Endothelial cell of umbilical vein (primary cell): ENCODE measurements at regions not wholly inside any gene's neighbourhood (a gene's known extent, or its start where the extent isn't known, plus 50 kb on each side); places are given as distances from the start of the nearest gene placed in this dataset.

Experiments
- BruUV-seq: library from RNA; stranded (reverse); fragments of 400-500 nt; replicated peaks from 2 replicates; lab custom pipeline; 2021; lab: Mats Ljungman, UMichigan
- CTCF ChIA-PET: fragments of 300-600, 350-600 bp; sonication (Branson Sonifier 250); formaldehyde crosslinking; loops from one replicate; lab custom pipeline; 2021; ENCODE audit warnings: antibody characterized with exemption, inconsistent platforms; lab: Charles Lee
- POLR2A ChIA-PET: fragments of 300-600, 350-600 bp; sonication (Branson Sonifier 250); formaldehyde crosslinking; loops from one replicate; lab custom pipeline; 2021; ENCODE audit warnings: antibody characterized with exemption, inconsistent platforms; lab: Charles Lee
- DNase-seq: peaks from one replicate; pipeline ENCODE4 v3.0.0-alpha.2; 2011; ENCODE audit warnings: low read depth, low spot score
- FAIRE-seq: peaks from 2 replicates; lab custom pipeline; 2011; peaks lifted over from hg19 to GRCh38; lab: Jason Lieb, UNC
- H2AFZ ChIP-seq: 2 replicates; pipeline ENCODE4 v1.6.0; 2012; ENCODE audit warnings: low read depth, low read length, control low read depth, inconsistent platforms
- H3K27ac ChIP-seq: 2 replicates; pipeline ENCODE4 v1.5.1; 2011; ENCODE audit warnings: low read depth, mild to moderate bottlenecking, control low read depth, low read length, moderate library complexity; ENCODE audit not compliant: insufficient read depth
- H3K27me3 ChIP-seq, 2 experiments: 2 replicates each; pipeline versions ENCODE4 v1.6.0 to v1.6.1; 2011; ENCODE audit warnings: low read length in 2 of 2, mixed read lengths in 1 of 2; ENCODE audit not compliant: control insufficient read depth in 2 of 2, insufficient read depth in 2 of 2
- H3K36me3 ChIP-seq, 2 experiments: 2 replicates in 1 of 2; 3 replicates in 1 of 2; pipeline ENCODE4 v1.5.1; 2011; ENCODE audit warnings: low read length in 2 of 2, mild to moderate bottlenecking in 1 of 2, moderate library complexity in 1 of 2; ENCODE audit not compliant: control insufficient read depth in 2 of 2, insufficient read depth in 2 of 2; ENCODE audit errors: extremely low read depth in 1 of 2
- H3K4me1 ChIP-seq: 3 replicates; pipeline ENCODE4 v1.5.1; 2011; ENCODE audit warnings: mild to moderate bottlenecking, low read length; ENCODE audit not compliant: control insufficient read depth, insufficient read depth; ENCODE audit errors: extremely low read depth
- H3K4me2 ChIP-seq: 2 replicates; pipeline ENCODE4 v1.6.1; 2011; ENCODE audit warnings: low read length, control low read depth, mixed read lengths; ENCODE audit not compliant: insufficient read depth
- H3K4me3 ChIP-seq, 3 experiments: fragments of 200-600 bp in 1 of 3; sonication (generic), shearing (Covaris generic) in 1 of 3; replicated peaks in 1 of 3; 2 replicates each; pipeline ENCODE4 v1.5.1; 2011 to 2016; ENCODE audit warnings: control low read depth in 3 of 3, low read length in 3 of 3, mild to moderate bottlenecking in 2 of 3, inconsistent platforms in 1 of 3, low read depth in 1 of 3, moderate library complexity in 1 of 3; ENCODE audit not compliant: insufficient read depth in 1 of 3
- H3K79me2 ChIP-seq: 2 replicates; pipeline ENCODE4 v1.6.0; 2012; ENCODE audit warnings: low read length, inconsistent platforms; ENCODE audit not compliant: control insufficient read depth, insufficient read depth
- H3K9ac ChIP-seq: replicated peaks from 2 replicates; pipeline ENCODE3; 2011; ENCODE audit warnings: low read length, control low read depth; ENCODE audit not compliant: insufficient read depth; ENCODE audit errors: extremely low read depth
- H3K9me1 ChIP-seq: replicated peaks from 3 replicates; pipeline ENCODE4 v1.6.0; 2011; ENCODE audit warnings: mild to moderate bottlenecking, low read length; ENCODE audit not compliant: control insufficient read depth, insufficient read depth; ENCODE audit errors: extremely low read depth
- H3K9me3 ChIP-seq: replicated peaks from 2 replicates; pipeline ENCODE4 v1.5.1; 2012; ENCODE audit warnings: low read length, inconsistent platforms; ENCODE audit not compliant: control insufficient read depth, insufficient read depth
- H4K20me1 ChIP-seq: replicated peaks from 2 replicates; pipeline ENCODE3; 2011; ENCODE audit warnings: mild to moderate bottlenecking, low read length; ENCODE audit not compliant: control insufficient read depth, insufficient read depth; ENCODE audit errors: extremely low read depth
- EZH2 ChIP-seq: IDR thresholded peaks from 2 replicates; pipeline ENCODE4 v1.6.1; 2012; ENCODE audit warnings: borderline replicate concordance, low read depth, mild to moderate bottlenecking, moderate library complexity, low read length, inconsistent platforms; ENCODE audit not compliant: severe bottlenecking
- FOS ChIP-seq: IDR thresholded peaks from 2 replicates; pipeline ENCODE4 v1.6.1; 2011; ENCODE audit warnings: mild to moderate bottlenecking, low read length, moderate library complexity, borderline replicate concordance; ENCODE audit not compliant: insufficient read depth
- GATA2 ChIP-seq: IDR thresholded peaks from 2 replicates; pipeline ENCODE4 v1.7.0; 2011; ENCODE audit warnings: low read depth, mild to moderate bottlenecking, moderate library complexity, mixed read lengths, low read length; ENCODE audit not compliant: insufficient read length, insufficient read depth
- JUN ChIP-seq: IDR thresholded peaks from 2 replicates; pipeline ENCODE4 v1.6.1; 2011; ENCODE audit warnings: borderline replicate concordance, low read depth; ENCODE audit not compliant: insufficient read length, insufficient read depth
- MYC ChIP-seq: IDR thresholded peaks from one replicate; pipeline ENCODE4 v1.6.1; 2011; ENCODE audit warnings: mild to moderate bottlenecking, low read depth, low read length
- POLR2A ChIP-seq: IDR thresholded peaks from 2 replicates; pipeline ENCODE4 v1.6.1; 2012; ENCODE audit warnings: low read depth, mild to moderate bottlenecking, control low read depth, low read length
- POLR2AphosphoS5 ChIP-seq: IDR thresholded peaks from 2 replicates; pipeline ENCODE4 v1.6.1; 2012; ENCODE audit warnings: low read depth, mild to moderate bottlenecking, control low read depth, low read length, moderate library complexity; ENCODE audit not compliant: insufficient read depth
- dilution Hi-C: fragments of 300-500 bp; cut with MboI; formaldehyde crosslinking; loops from one replicate; pipeline ENCODE4 v1.15.0; 2019; ENCODE audit warnings: low sequenced_read_pairs; ENCODE audit not compliant: extremely low pct_ligation_motif_present
- intact Hi-C: fragments of 100-400 bp; cut with micrococcal nuclease; formaldehyde crosslinking; loops from one replicate; pipeline ENCODE4 v1.10.0; 2022
- TF ChIP-seq, protein P1 (sequence below), 2 donors: IDR thresholded peaks; 1 replicate in 1 of 2; 2 replicates in 1 of 2; pipeline ENCODE4 v1.5.1; 2011; ENCODE audit warnings: low read length in 2 of 2, mild to moderate bottlenecking in 2 of 2, moderate library complexity in 2 of 2, control low read depth in 1 of 2, inconsistent platforms in 1 of 2, low read depth in 1 of 2; ENCODE audit not compliant: insufficient read depth in 1 of 2; ENCODE audit errors: extremely low read depth in 1 of 2
- TF ChIP-seq, protein P2 (sequence below): IDR thresholded peaks from 2 replicates; pipeline ENCODE4 v1.6.1; 2011; ENCODE audit not compliant: insufficient read depth, insufficient read length

DNA sequence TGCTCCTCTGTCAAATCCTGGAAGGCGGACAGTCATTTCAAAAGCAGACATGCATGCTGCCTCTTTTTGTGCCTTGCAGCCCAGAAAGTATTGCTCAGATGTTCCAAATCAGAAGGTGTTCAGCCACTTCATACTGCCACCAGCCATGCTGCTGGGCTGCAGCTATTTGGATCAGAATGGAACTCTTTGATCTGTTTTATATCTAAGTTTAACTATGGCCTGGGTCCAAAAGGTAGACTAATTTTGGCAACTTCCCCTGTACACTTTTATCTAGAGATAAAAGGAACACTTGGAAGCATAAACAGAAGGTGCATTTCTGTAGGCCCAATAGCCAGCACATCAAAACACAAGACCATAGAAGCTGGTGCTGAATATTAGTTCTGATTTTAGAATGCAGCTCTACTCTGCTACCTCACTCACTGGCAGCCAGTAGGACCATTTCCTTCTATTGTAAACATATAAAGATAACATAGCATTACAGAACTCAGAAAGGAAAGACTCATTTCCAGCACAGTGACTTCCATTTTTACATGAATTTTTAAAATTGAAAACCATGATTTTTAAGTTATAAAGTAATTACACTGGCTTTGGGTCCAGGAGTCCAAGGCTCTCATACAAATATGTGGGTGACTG lies 143.1 kb upstream of the CAV2 start:
- Histone ChIP-seq H3K36me3 (no peaks in the 10 kb centered on the region), H4K20me1 (no peaks in the 10 kb centered on the region), H3K9me3 (no peaks in the 10 kb centered on the region), H3K9me1 (no peaks in the 10 kb centered on the region), H3K4me1 (peaks cover 63% of the 10 kb centered on the region), H2AFZ (no peak overlapping the region), H3K79me2 (no peaks in the 10 kb centered on the region), H3K27me3 (no peaks in the 10 kb centered on the region), H3K4me3 (no peak overlapping the region), H3K9ac (peak overlapping the region; percentile 96), H3K4me2 (peak overlapping the region; percentile 1), H3K27ac (peak overlapping the region; percentile 99)
- ChIA-PET CTCF (interaction anchor here (1.1 to 1.6 kb wide), 5 partner anchors 37 to 170 kb away, joined by 3 to 5 read pairs (median 5); no protein-coding TSS in a partner anchor), POLR2A (interaction anchor here (1.2 kb wide), 1 partner anchor 70 kb away, joined by 5 read pairs; no protein-coding TSS in a partner anchor)
- TF ChIP-seq JUN (no peak), POLR2A (no peak), EZH2 (no peak), GATA2 (no peak), FOS (no peak), POLR2AphosphoS5 (no peak), MYC (no peak)
- TF ChIP-seq, protein P1, sequence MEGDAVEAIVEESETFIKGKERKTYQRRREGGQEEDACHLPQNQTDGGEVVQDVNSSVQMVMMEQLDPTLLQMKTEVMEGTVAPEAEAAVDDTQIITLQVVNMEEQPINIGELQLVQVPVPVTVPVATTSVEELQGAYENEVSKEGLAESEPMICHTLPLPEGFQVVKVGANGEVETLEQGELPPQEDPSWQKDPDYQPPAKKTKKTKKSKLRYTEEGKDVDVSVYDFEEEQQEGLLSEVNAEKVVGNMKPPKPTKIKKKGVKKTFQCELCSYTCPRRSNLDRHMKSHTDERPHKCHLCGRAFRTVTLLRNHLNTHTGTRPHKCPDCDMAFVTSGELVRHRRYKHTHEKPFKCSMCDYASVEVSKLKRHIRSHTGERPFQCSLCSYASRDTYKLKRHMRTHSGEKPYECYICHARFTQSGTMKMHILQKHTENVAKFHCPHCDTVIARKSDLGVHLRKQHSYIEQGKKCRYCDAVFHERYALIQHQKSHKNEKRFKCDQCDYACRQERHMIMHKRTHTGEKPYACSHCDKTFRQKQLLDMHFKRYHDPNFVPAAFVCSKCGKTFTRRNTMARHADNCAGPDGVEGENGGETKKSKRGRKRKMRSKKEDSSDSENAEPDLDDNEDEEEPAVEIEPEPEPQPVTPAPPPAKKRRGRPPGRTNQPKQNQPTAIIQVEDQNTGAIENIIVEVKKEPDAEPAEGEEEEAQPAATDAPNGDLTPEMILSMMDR (IDR thresholded peaks at IDR 0.05; ENCODE audit: extremely low read depth in 1 of 2, insufficient read depth in 1 of 2, low read depth in 1 of 2, low read length in 2 of 2): no peak
- TF ChIP-seq, protein P2, sequence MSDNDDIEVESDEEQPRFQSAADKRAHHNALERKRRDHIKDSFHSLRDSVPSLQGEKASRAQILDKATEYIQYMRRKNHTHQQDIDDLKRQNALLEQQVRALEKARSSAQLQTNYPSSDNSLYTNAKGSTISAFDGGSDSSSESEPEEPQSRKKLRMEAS: no peak
- no TSS peak for BruUV-seq
- DNase-seq (peak; percentile 60), FAIRE-seq (no peak)
- intact Hi-C loops: no loop called here
- dilution Hi-C loops: no loop called here
